ENCODE measurements at regions not wholly inside any gene's neighbourhood (a gene's known extent, or its start where the extent isn't known, plus 50 kb on each side); places are given as distances from the start of the nearest gene placed in this dataset.
"Not testable (repeated sequence)": the region's sequence is repeated elsewhere in the genome, so short reads cannot be mapped to it uniquely, and the experiment has no call there.

- H4K12ac ChIP-seq (ENCODE audit: low read depth, low read length); H2BK120ac ChIP-seq (ENCODE audit: insufficient read depth, low read length, poor library complexity); H3K4me3 ChIP-seq (ENCODE audit: low read depth, low read length); H2AK5ac ChIP-seq (ENCODE audit: low read length); H4K8ac ChIP-seq (ENCODE audit: low read depth, low read length); H3K4me1 ChIP-seq (ENCODE audit: control insufficient read depth in 1 of 2, insufficient read depth in 2 of 2, low read length in 2 of 2); H3K27ac ChIP-seq (ENCODE audit: low read depth, low read length); H3K14ac ChIP-seq (ENCODE audit: low read length); H3K18ac ChIP-seq (ENCODE audit: low read length); H2BK12ac ChIP-seq (ENCODE audit: low read length); H3K79me1 ChIP-seq (ENCODE audit: low read length); H3K9ac ChIP-seq (ENCODE audit: low read length); H2BK5ac ChIP-seq (ENCODE audit: low read depth, low read length, poor library complexity); H2AFZ ChIP-seq (ENCODE audit: insufficient read depth, low read length, poor library complexity); H3K4me2 ChIP-seq (ENCODE audit: low read length); H3K79me2 ChIP-seq (ENCODE audit: control insufficient read depth, insufficient read depth, low read length, poor library complexity); H3K4ac ChIP-seq (ENCODE audit: low read depth, low read length); H3K27me3 ChIP-seq (ENCODE audit: insufficient read depth, low read length); DNase-seq; H3K9me3 ChIP-seq (ENCODE audit: insufficient read depth, low read depth, low read length); H3K23ac ChIP-seq (ENCODE audit: low read length); H3K36me3 ChIP-seq (ENCODE audit: control insufficient read depth in 1 of 2, insufficient read depth in 2 of 2, low read length in 2 of 2); H4K91ac ChIP-seq (ENCODE audit: low read depth, low read length): not testable (repeated sequence)
- WGBS (ENCODE audit: extremely low coverage, insufficient coverage, insufficient read length), result no CpG with 5 or more reads among the region's 6 CpGs
These were observed 51.5 kb downstream of the PPIAL4A start for GRCh38 chr1:120941066-120941465.

- H3K4ac ChIP-seq (ENCODE audit: low read depth, low read length); H3K4me3 ChIP-seq (ENCODE audit: low read depth, low read length); H2BK12ac ChIP-seq (ENCODE audit: low read length); H4K12ac ChIP-seq (ENCODE audit: low read depth, low read length); H3K14ac ChIP-seq (ENCODE audit: low read length); H3K27me3 ChIP-seq (ENCODE audit: insufficient read depth, low read length); H3K18ac ChIP-seq (ENCODE audit: low read length); H2BK120ac ChIP-seq (ENCODE audit: insufficient read depth, low read length, poor library complexity); H2AK5ac ChIP-seq (ENCODE audit: low read length); H3K79me2 ChIP-seq (ENCODE audit: control insufficient read depth, insufficient read depth, low read length, poor library complexity); H2AFZ ChIP-seq (ENCODE audit: insufficient read depth, low read length, poor library complexity); H4K8ac ChIP-seq (ENCODE audit: low read depth, low read length); H3K27ac ChIP-seq (ENCODE audit: low read depth, low read length); H3K4me1 ChIP-seq (ENCODE audit: control insufficient read depth in 1 of 2, insufficient read depth in 2 of 2, low read length in 2 of 2); H3K23ac ChIP-seq (ENCODE audit: low read length); H3K79me1 ChIP-seq (ENCODE audit: low read length); H2BK5ac ChIP-seq (ENCODE audit: low read depth, low read length, poor library complexity); H3K36me3 ChIP-seq (ENCODE audit: control insufficient read depth in 1 of 2, insufficient read depth in 2 of 2, low read length in 2 of 2); H3K9ac ChIP-seq (ENCODE audit: low read length); DNase-seq; H4K91ac ChIP-seq (ENCODE audit: low read depth, low read length); H3K9me3 ChIP-seq (ENCODE audit: insufficient read depth, low read depth, low read length): not testable (repeated sequence)
- WGBS (ENCODE audit: extremely low coverage, insufficient coverage, insufficient read length), result no CpG with 5 or more reads among the region's 12 CpGs
- peak overlapping the region; percentile 57 for H3K4me2 ChIP-seq (ENCODE audit: low read length)
These were observed 52.3 kb downstream of the PPIAL4A start for GRCh38 chr1:120941836-120942217.

GRCh38 chr1:120942218-120942944 is 52.8 kb downstream of the PPIAL4A start:
- WGBS (ENCODE audit: extremely low coverage, insufficient coverage, insufficient read length), result no CpG with 5 or more reads among the region's 34 CpGs
- not testable (repeated sequence) for H2BK12ac ChIP-seq (ENCODE audit: low read length); H3K23ac ChIP-seq (ENCODE audit: low read length)

DNA sequence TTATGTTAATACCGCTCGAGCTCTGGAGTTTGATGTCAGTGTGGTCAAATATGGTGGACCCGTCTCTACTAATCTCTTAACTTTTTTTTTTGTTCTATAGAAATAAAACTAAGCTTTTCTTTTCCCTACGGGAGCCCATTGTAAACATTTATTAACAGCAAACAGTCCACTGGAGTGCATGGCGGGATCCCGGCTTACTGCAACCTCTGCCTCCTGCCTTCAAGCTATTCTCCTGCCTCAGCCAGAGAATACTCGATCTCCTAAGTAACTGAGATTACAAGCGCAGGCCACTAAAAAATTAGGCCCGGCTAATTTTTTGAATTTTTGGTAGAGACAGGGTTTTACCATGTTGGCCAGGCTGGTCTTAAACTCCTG is 53.4 kb downstream of the PPIAL4A start:
- not testable (repeated sequence) for H3K4me2 ChIP-seq (ENCODE audit: low read length); H4K12ac ChIP-seq (ENCODE audit: low read depth, low read length); DNase-seq; H3K27me3 ChIP-seq (ENCODE audit: insufficient read depth, low read length); H3K9ac ChIP-seq (ENCODE audit: low read length); H3K36me3 ChIP-seq (ENCODE audit: control insufficient read depth in 1 of 2, insufficient read depth in 2 of 2, low read length in 2 of 2); H2AFZ ChIP-seq (ENCODE audit: insufficient read depth, low read length, poor library complexity); H2AK5ac ChIP-seq (ENCODE audit: low read length); H4K91ac ChIP-seq (ENCODE audit: low read depth, low read length); H2BK120ac ChIP-seq (ENCODE audit: insufficient read depth, low read length, poor library complexity); H3K4me1 ChIP-seq (ENCODE audit: control insufficient read depth in 1 of 2, insufficient read depth in 2 of 2, low read length in 2 of 2); H2BK5ac ChIP-seq (ENCODE audit: low read depth, low read length, poor library complexity); H3K4me3 ChIP-seq (ENCODE audit: low read depth, low read length); H4K8ac ChIP-seq (ENCODE audit: low read depth, low read length); H3K23ac ChIP-seq (ENCODE audit: low read length); H3K79me2 ChIP-seq (ENCODE audit: control insufficient read depth, insufficient read depth, low read length, poor library complexity); H3K79me1 ChIP-seq (ENCODE audit: low read length); H2BK12ac ChIP-seq (ENCODE audit: low read length); H3K4ac ChIP-seq (ENCODE audit: low read depth, low read length); H3K9me3 ChIP-seq (ENCODE audit: insufficient read depth, low read depth, low read length); H3K18ac ChIP-seq (ENCODE audit: low read length); H3K27ac ChIP-seq (ENCODE audit: low read depth, low read length); H3K14ac ChIP-seq (ENCODE audit: low read length)
- no CpG with 5 or more reads among the region's 9 CpGs for WGBS (ENCODE audit: extremely low coverage, insufficient coverage, insufficient read length)

More at GRCh38 chr1:120942218-120942944, 52.8 kb downstream of the PPIAL4A start:
- not testable (repeated sequence) for H3K79me2 ChIP-seq (ENCODE audit: control insufficient read depth, insufficient read depth, low read length, poor library complexity); H4K8ac ChIP-seq (ENCODE audit: low read depth, low read length); H3K27me3 ChIP-seq (ENCODE audit: insufficient read depth, low read length); H3K9ac ChIP-seq (ENCODE audit: low read length); H2AK5ac ChIP-seq (ENCODE audit: low read length); H3K9me3 ChIP-seq (ENCODE audit: insufficient read depth, low read depth, low read length); H3K4ac ChIP-seq (ENCODE audit: low read depth, low read length); H3K18ac ChIP-seq (ENCODE audit: low read length); H3K36me3 ChIP-seq (ENCODE audit: control insufficient read depth in 1 of 2, insufficient read depth in 2 of 2, low read length in 2 of 2); H3K4me1 ChIP-seq (ENCODE audit: control insufficient read depth in 1 of 2, insufficient read depth in 2 of 2, low read length in 2 of 2); H3K27ac ChIP-seq (ENCODE audit: low read depth, low read length); H3K14ac ChIP-seq (ENCODE audit: low read length); H3K79me1 ChIP-seq (ENCODE audit: low read length); H2AFZ ChIP-seq (ENCODE audit: insufficient read depth, low read length, poor library complexity)
- peak overlapping the region; percentile 7 for H2BK120ac ChIP-seq (ENCODE audit: insufficient read depth, low read length, poor library complexity)
- H4K91ac ChIP-seq (ENCODE audit: low read depth, low read length), result peak overlapping the region; percentile 12
- DNase-seq, result peak; percentile 44 to 61
- peak overlapping the region; percentile 20 for H3K4me3 ChIP-seq (ENCODE audit: low read depth, low read length)
- peak overlapping the region; percentile 57 for H3K4me2 ChIP-seq (ENCODE audit: low read length)
- H2BK5ac ChIP-seq (ENCODE audit: low read depth, low read length, poor library complexity), result peak overlapping the region; percentile 43
- peak overlapping the region; percentile 5 for H4K12ac ChIP-seq (ENCODE audit: low read depth, low read length)
